ENCODE measurements at regions not wholly inside any gene's neighbourhood (a gene's known extent, or its start where the extent isn't known, plus 50 kb on each side); places are given as distances from the start of the nearest gene placed in this dataset.

DNA sequence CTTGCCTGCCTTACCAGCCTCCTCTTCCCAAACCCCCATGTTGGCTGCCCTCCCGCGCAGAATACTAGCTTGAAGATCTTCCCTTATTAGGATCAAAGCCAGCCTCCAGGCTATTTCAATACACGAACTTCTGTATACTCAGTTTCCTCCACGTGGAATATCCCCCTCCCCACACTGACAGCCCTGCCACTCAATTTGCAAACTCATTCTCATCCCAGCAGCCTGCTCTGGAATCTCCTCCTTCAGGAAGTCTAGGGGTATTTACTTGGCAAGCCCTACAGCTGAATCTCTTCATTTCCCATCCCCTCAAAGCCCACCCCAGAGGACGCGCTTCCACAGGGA, 157.0 kb upstream of the SMIM23 start:
- H3K9me2 ChIP-seq (ENCODE audit: insufficient read depth, low read length): no peaks in the 10 kb centered on the region
- H3K27me3 ChIP-seq (ENCODE audit: insufficient read depth, low read depth, low read length): peaks cover 60% of the 10 kb centered on the region
- H4K20me1 ChIP-seq (ENCODE audit: insufficient read depth): no peaks in the 10 kb centered on the region
- no peaks in the 10 kb centered on the region for H3K9me3 ChIP-seq (ENCODE audit: low read length)
- TF ChIP-seq MXI1 (conservative IDR thresholded peaks at IDR 0.05; ENCODE audit: poor library complexity, severe bottlenecking) (no peak), TAF1 (IDR thresholded peaks at IDR 0.05; ENCODE audit: low read depth) (no peak), EZH2 (IDR thresholded peaks at IDR 0.05; ENCODE audit: borderline replicate concordance, insufficient read depth, low read length, poor library complexity, severe bottlenecking) (no peak), POLR2AphosphoS5 (IDR thresholded peaks at IDR 0.05) (no peak), EP300 (conservative IDR thresholded peaks at IDR 0.05; ENCODE audit: poor library complexity, severe bottlenecking) (no peak), RAD21 (conservative IDR thresholded peaks at IDR 0.05) (no peak), SMC3 (conservative IDR thresholded peaks at IDR 0.05; ENCODE audit: poor library complexity) (no peak)
- TF ChIP-seq, protein P1, sequence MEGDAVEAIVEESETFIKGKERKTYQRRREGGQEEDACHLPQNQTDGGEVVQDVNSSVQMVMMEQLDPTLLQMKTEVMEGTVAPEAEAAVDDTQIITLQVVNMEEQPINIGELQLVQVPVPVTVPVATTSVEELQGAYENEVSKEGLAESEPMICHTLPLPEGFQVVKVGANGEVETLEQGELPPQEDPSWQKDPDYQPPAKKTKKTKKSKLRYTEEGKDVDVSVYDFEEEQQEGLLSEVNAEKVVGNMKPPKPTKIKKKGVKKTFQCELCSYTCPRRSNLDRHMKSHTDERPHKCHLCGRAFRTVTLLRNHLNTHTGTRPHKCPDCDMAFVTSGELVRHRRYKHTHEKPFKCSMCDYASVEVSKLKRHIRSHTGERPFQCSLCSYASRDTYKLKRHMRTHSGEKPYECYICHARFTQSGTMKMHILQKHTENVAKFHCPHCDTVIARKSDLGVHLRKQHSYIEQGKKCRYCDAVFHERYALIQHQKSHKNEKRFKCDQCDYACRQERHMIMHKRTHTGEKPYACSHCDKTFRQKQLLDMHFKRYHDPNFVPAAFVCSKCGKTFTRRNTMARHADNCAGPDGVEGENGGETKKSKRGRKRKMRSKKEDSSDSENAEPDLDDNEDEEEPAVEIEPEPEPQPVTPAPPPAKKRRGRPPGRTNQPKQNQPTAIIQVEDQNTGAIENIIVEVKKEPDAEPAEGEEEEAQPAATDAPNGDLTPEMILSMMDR (IDR thresholded peaks at IDR 0.05; ENCODE audit: poor library complexity, severe bottlenecking): no peak
- TF ChIP-seq, protein P2, sequence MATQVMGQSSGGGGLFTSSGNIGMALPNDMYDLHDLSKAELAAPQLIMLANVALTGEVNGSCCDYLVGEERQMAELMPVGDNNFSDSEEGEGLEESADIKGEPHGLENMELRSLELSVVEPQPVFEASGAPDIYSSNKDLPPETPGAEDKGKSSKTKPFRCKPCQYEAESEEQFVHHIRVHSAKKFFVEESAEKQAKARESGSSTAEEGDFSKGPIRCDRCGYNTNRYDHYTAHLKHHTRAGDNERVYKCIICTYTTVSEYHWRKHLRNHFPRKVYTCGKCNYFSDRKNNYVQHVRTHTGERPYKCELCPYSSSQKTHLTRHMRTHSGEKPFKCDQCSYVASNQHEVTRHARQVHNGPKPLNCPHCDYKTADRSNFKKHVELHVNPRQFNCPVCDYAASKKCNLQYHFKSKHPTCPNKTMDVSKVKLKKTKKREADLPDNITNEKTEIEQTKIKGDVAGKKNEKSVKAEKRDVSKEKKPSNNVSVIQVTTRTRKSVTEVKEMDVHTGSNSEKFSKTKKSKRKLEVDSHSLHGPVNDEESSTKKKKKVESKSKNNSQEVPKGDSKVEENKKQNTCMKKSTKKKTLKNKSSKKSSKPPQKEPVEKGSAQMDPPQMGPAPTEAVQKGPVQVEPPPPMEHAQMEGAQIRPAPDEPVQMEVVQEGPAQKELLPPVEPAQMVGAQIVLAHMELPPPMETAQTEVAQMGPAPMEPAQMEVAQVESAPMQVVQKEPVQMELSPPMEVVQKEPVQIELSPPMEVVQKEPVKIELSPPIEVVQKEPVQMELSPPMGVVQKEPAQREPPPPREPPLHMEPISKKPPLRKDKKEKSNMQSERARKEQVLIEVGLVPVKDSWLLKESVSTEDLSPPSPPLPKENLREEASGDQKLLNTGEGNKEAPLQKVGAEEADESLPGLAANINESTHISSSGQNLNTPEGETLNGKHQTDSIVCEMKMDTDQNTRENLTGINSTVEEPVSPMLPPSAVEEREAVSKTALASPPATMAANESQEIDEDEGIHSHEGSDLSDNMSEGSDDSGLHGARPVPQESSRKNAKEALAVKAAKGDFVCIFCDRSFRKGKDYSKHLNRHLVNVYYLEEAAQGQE (IDR thresholded peaks at IDR 0.05; ENCODE audit: borderline replicate concordance): no peak
- H3K79me2 ChIP-seq (replicated peaks; ENCODE audit: insufficient read depth, low read length): no peaks in the 10 kb centered on the region
- H3K4me3 ChIP-seq (ENCODE audit: low read length): no peak overlapping the region
- no peak overlapping the region for H2AFZ ChIP-seq (ENCODE audit: low read depth, low read length)
- H3K4me2 ChIP-seq (ENCODE audit: low read length): no peak overlapping the region
- no peaks in the 10 kb centered on the region for H3K36me3 ChIP-seq (ENCODE audit: insufficient read depth, low read length)
- no peak overlapping the region for H3K27ac ChIP-seq (ENCODE audit: low read length)
- H3K9ac ChIP-seq (ENCODE audit: low read length): no peak overlapping the region
- H3F3A ChIP-seq (ENCODE audit: insufficient read depth, low read length, poor library complexity, severe bottlenecking): no peaks in the 10 kb centered on the region

DNA sequence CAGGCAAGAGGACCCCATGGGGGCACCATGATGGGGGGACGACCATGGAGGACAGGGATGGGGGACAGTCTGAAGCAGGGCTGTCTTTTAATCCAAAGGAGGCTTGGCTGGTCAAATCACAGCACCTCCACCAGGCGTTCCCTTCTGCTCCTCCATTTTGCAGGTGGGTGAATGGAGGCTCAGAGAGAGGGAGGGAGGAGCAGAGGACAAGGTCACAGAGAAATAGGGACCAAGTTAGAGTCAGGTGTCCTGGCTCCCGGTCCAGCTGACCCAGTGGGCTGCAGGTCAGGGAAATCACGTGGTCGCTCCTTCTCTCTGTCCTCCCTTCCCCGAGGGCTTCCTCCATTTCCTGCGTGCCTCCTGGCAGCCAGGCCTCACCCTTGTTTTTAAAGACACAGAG, 156.4 kb upstream of the SMIM23 start:
- H3K36me3 ChIP-seq (ENCODE audit: insufficient read depth, low read length): no peaks in the 10 kb centered on the region
- H3K9me3 ChIP-seq (ENCODE audit: low read length): no peaks in the 10 kb centered on the region
- H3K27me3 ChIP-seq (ENCODE audit: insufficient read depth, low read depth, low read length): peaks cover 60% of the 10 kb centered on the region
- H4K20me1 ChIP-seq (ENCODE audit: insufficient read depth): no peaks in the 10 kb centered on the region
- no peaks in the 10 kb centered on the region for H3F3A ChIP-seq (ENCODE audit: insufficient read depth, low read length, poor library complexity, severe bottlenecking)
- no peak overlapping the region for H3K4me3 ChIP-seq (ENCODE audit: low read length)
- H2AFZ ChIP-seq (ENCODE audit: low read depth, low read length): no peak overlapping the region
- no peak overlapping the region for H3K4me2 ChIP-seq (ENCODE audit: low read length)
- H3K79me2 ChIP-seq (replicated peaks; ENCODE audit: insufficient read depth, low read length): no peaks in the 10 kb centered on the region
- H3K27ac ChIP-seq (ENCODE audit: low read length): no peak overlapping the region
- H3K9me2 ChIP-seq (ENCODE audit: insufficient read depth, low read length): no peaks in the 10 kb centered on the region
- TF ChIP-seq, protein P1 (IDR thresholded peaks at IDR 0.05; ENCODE audit: poor library complexity, severe bottlenecking): no peak
- TF ChIP-seq SMC3 (conservative IDR thresholded peaks at IDR 0.05; ENCODE audit: poor library complexity) (no peak), MXI1 (conservative IDR thresholded peaks at IDR 0.05; ENCODE audit: poor library complexity, severe bottlenecking) (no peak), EZH2 (IDR thresholded peaks at IDR 0.05; ENCODE audit: borderline replicate concordance, insufficient read depth, low read length, poor library complexity, severe bottlenecking) (no peak), TAF1 (IDR thresholded peaks at IDR 0.05; ENCODE audit: low read depth) (no peak), RAD21 (conservative IDR thresholded peaks at IDR 0.05) (no peak), EP300 (conservative IDR thresholded peaks at IDR 0.05; ENCODE audit: poor library complexity, severe bottlenecking) (no peak), POLR2AphosphoS5 (IDR thresholded peaks at IDR 0.05) (no peak)
- TF ChIP-seq, protein P2 (IDR thresholded peaks at IDR 0.05; ENCODE audit: borderline replicate concordance): no peak
- H3K9ac ChIP-seq (ENCODE audit: low read length): no peak overlapping the region

Measured in neural cell (in vitro differentiated cells).